PC-3 (cell line): ENCODE measurements at regions not wholly inside any gene's neighbourhood (a gene's known extent, or its start where the extent isn't known, plus 50 kb on each side); places are given as distances from the start of the nearest gene placed in this dataset.

Source experiments
- ATAC-seq: fragments of 200-7000 bp; cut with Tn5 transposase; 2 replicates; pipeline ENCODE4 v1.9.1; 2020; ENCODE audit warnings: mild to moderate bottlenecking, moderate library complexity
- BruUV-seq: library from RNA; stranded (reverse); fragments of 400-500 nt; replicated peaks from 2 replicates; lab custom pipeline; 2021; lab: Mats Ljungman, UMichigan
- CTCF ChIA-PET: fragments of 300-600 bp; sonication (Branson Sonifier 250); formaldehyde crosslinking; loops from one replicate; lab custom pipeline; 2022; ENCODE audit warnings: antibody characterized with exemption; lab: Charles Lee
- POLR2A ChIA-PET: fragments of 300-600 bp; sonication (Branson Sonifier 250); formaldehyde crosslinking; loops from one replicate; lab custom pipeline; 2022; ENCODE audit warnings: antibody characterized with exemption; ENCODE audit not compliant: unreplicated experiment; lab: Charles Lee
- DNase-seq: peaks from one replicate; pipeline ENCODE4 v3.0.0-alpha.2; 2015
- H2AFZ ChIP-seq: fragments of 300-600 bp; sonication (generic); 2 replicates; pipeline ENCODE4 v1.6.0; 2016; ENCODE audit warnings: antibody characterized with exemption, low read length
- H3F3A ChIP-seq: fragments of 300-600 bp; sonication (generic); one replicate; pipeline ENCODE4 v1.6.0; 2017; ENCODE audit warnings: antibody characterized with exemption, low read length, control low read depth, mild to moderate bottlenecking; ENCODE audit not compliant: unreplicated experiment
- H3K27ac ChIP-seq: fragments of 300-600 bp; sonication (generic); 2 replicates; pipeline ENCODE4 v1.5.1; 2016; ENCODE audit warnings: mild to moderate bottlenecking, low read length
- H3K27me3 ChIP-seq: fragments of 300-600 bp; sonication (generic); 2 replicates; pipeline ENCODE4 v1.6.1; 2016; ENCODE audit warnings: low read length, mixed read lengths
- H3K36me3 ChIP-seq: fragments of 300-600 bp; sonication (generic); 2 replicates; pipeline ENCODE4 v1.6.1; 2016; ENCODE audit warnings: low read depth, mixed run types, low read length, mixed read lengths
- H3K4me1 ChIP-seq: fragments of 300-600 bp; sonication (generic); 2 replicates; pipeline ENCODE4 v1.5.1; 2016; ENCODE audit warnings: low read length; ENCODE audit not compliant: insufficient read depth
- H3K4me2 ChIP-seq: fragments of 300-600 bp; sonication (generic); 2 replicates; pipeline ENCODE4 v1.6.0; 2016; ENCODE audit warnings: low read length
- H3K4me3 ChIP-seq: fragments of 300-600 bp; sonication (generic); 2 replicates; pipeline ENCODE4 v1.5.1; 2016; ENCODE audit warnings: mild to moderate bottlenecking, low read length, mixed read lengths
- H3K79me2 ChIP-seq: fragments of 300-600 bp; sonication (generic); 2 replicates; pipeline ENCODE4 v1.6.1; 2017; ENCODE audit warnings: low read length, mixed read lengths
- H3K9ac ChIP-seq: fragments of 300-600 bp; sonication (generic); 2 replicates; pipeline ENCODE4 v1.6.0; 2016; ENCODE audit warnings: mild to moderate bottlenecking, low read length
- H3K9me2 ChIP-seq: fragments of 300-600 bp; sonication (generic); replicated peaks from 2 replicates; pipeline ENCODE4 v1.6.1; 2016; ENCODE audit warnings: mixed run types, low read length, mixed read lengths
- H3K9me3 ChIP-seq: fragments of 300-600 bp; sonication (generic); 2 replicates; pipeline ENCODE4 v1.6.1; 2016; ENCODE audit warnings: low read length, mixed read lengths
- H4K20me1 ChIP-seq: fragments of 300-600 bp; sonication (generic); 2 replicates; pipeline ENCODE4 v1.6.1; 2016; ENCODE audit warnings: low read length, mixed read lengths
- CTCF ChIP-seq: fragments of 300-600 bp; sonication (generic); conservative IDR thresholded peaks from 2 replicates; pipeline ENCODE4 v1.5.1; 2017; ENCODE audit warnings: antibody characterized with exemption, low read depth, mild to moderate bottlenecking, low read length
- EZH2 ChIP-seq: fragments of 300-600 bp; sonication (generic); IDR thresholded peaks from one replicate; pipeline ENCODE4 v1.6.1; 2017; ENCODE audit warnings: antibody characterized with exemption, mild to moderate bottlenecking, low read length; ENCODE audit not compliant: unreplicated experiment
- EZH2phosphoT487 ChIP-seq: fragments of 300-600 bp; sonication (generic); IDR thresholded peaks from 2 replicates; pipeline ENCODE4 v1.6.1; 2018; ENCODE audit warnings: mild to moderate bottlenecking, antibody characterized with exemption, low read length, borderline replicate concordance
- intact Hi-C: fragments of 100-400 bp; cut with micrococcal nuclease; formaldehyde crosslinking; loops from 2 replicates; pipeline ENCODE4 v1.9.0; 2023

- no peaks in the 10 kb centered on the region for H4K20me1 ChIP-seq
- intact Hi-C loops: no loop called here
- no peak overlapping the region for H3K27ac ChIP-seq
- no peak overlapping the region for H2AFZ ChIP-seq
- H3K9me3 ChIP-seq: peaks cover 16% of the 10 kb centered on the region; the same call in 1 of the 2 replicates
- peaks cover 4% of the 10 kb centered on the region for H3F3A ChIP-seq
- no peaks in the 10 kb centered on the region for H3K79me2 ChIP-seq
- TF ChIP-seq EZH2phosphoT487: no peak
- TF ChIP-seq EZH2: no peak
- TF ChIP-seq CTCF: no peak
- H3K4me2 ChIP-seq: no peak overlapping the region
- DNase-seq (no peak), ATAC-seq (no peak)
- CTCF ChIA-PET: no interaction called here
- H3K9me2 ChIP-seq: no peaks in the 10 kb centered on the region
- BruUV-seq: no TSS peak
- no peaks in the 10 kb centered on the region for H3K27me3 ChIP-seq
- POLR2A ChIA-PET: no interaction called here
- no peak overlapping the region for H3K9ac ChIP-seq
- no peaks in the 10 kb centered on the region; the same call in 1 of the 2 replicates for H3K36me3 ChIP-seq
- peaks cover 11% of the 10 kb centered on the region; the same call in 1 of the 2 replicates for H3K4me1 ChIP-seq
- no peak overlapping the region for H3K4me3 ChIP-seq
These were observed 77.7 kb downstream of the ZNF726 start for GRCh38 chr19:23992348-23992747.

DNA sequence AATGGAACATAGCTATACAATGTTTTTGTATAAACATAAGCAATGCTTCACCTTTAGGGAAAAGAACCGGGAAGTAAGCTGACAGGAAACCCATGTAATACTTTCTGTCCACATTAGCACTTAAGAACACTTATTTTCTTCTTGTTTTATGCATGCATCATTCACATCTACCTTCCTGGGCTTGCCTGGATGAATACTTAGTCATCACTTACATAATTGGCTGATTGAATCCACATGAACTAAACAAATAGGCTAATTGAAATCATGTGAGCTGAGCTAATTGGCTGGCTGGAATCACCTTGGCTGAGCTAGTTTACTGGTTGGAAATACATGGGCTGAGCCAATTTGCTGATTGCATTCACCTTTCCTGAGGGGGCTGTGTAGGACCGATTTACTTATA lies 78.8 kb downstream of the ZNF726 start:
- intact Hi-C loops: no loop called here
- BruUV-seq: no TSS peak
- no peak overlapping the region for H2AFZ ChIP-seq
- CTCF ChIA-PET: no interaction called here
- H3K9me3 ChIP-seq: peaks cover 16% of the 10 kb centered on the region; the same call in 1 of the 2 replicates
- no peaks in the 10 kb centered on the region for H3K9me2 ChIP-seq
- H3K79me2 ChIP-seq: no peaks in the 10 kb centered on the region
- no peaks in the 10 kb centered on the region for H3K27me3 ChIP-seq
- no peak overlapping the region for H3K27ac ChIP-seq
- DNase-seq (peak; percentile 17), ATAC-seq (peak; percentile 37)
- no peaks in the 10 kb centered on the region for H4K20me1 ChIP-seq
- no peak overlapping the region for H3K4me2 ChIP-seq
- no peak overlapping the region for H3K9ac ChIP-seq
- no peak overlapping the region for H3K4me3 ChIP-seq
- H3K36me3 ChIP-seq: no peaks in the 10 kb centered on the region; the same call in 1 of the 2 replicates
- POLR2A ChIA-PET: no interaction called here
- peaks cover 11% of the 10 kb centered on the region; the same call in 1 of the 2 replicates for H3K4me1 ChIP-seq
- H3F3A ChIP-seq: peaks cover 4% of the 10 kb centered on the region
- TF ChIP-seq CTCF (no peak), EZH2phosphoT487 (no peak)

GRCh38 chr19:23996549-23996948 lies 81.9 kb downstream of the ZNF726 start:
- no peak overlapping the region for H3K4me3 ChIP-seq
- no peaks in the 10 kb centered on the region for H3K79me2 ChIP-seq
- H3K4me2 ChIP-seq: no peak overlapping the region
- no peaks in the 10 kb centered on the region for H3K9me2 ChIP-seq
- peak; percentile 20 for DNase-seq
- intact Hi-C loops: no loop called here
- TF ChIP-seq EZH2 (no peak), CTCF (peak; percentile 43), EZH2phosphoT487 (no peak)
- peaks cover 28% of the 10 kb centered on the region; the same call in 1 of the 2 replicates for H3K9me3 ChIP-seq
- H3F3A ChIP-seq: no peaks in the 10 kb centered on the region
- ChIA-PET POLR2A (no interaction called here), CTCF (no interaction called here)
- no peak overlapping the region for H3K27ac ChIP-seq
- no peak overlapping the region for H2AFZ ChIP-seq
- no TSS peak for BruUV-seq
- no peak for ATAC-seq
- no peak overlapping the region for H3K9ac ChIP-seq
- H3K36me3 ChIP-seq: no peaks in the 10 kb centered on the region; the same call in 1 of the 2 replicates
- no peaks in the 10 kb centered on the region for H3K27me3 ChIP-seq
- peaks cover 10% of the 10 kb centered on the region; the same call in 1 of the 2 replicates for H3K4me1 ChIP-seq
- no peaks in the 10 kb centered on the region for H4K20me1 ChIP-seq
